GM23338 (cell line): ENCODE measurements at regions not wholly inside any gene's neighbourhood (a gene's known extent, or its start where the extent isn't known, plus 50 kb on each side); places are given as distances from the start of the nearest gene placed in this dataset.

Experiments
- ATAC-seq: fragments of 200-7000 bp; cut with Tn5 transposase; 3 replicates; pipeline ENCODE4 v1.9.1; 2020
- DNase-seq: peaks from one replicate; pipeline ENCODE4 v3.0.0-alpha.2; 2015; ENCODE audit warnings: low spot score
- H2AFZ ChIP-seq: fragments of 200-600 bp; sonication (generic); 2 replicates; pipeline ENCODE4 v1.8.0; 2016; ENCODE audit warnings: antibody characterized with exemption, mild to moderate bottlenecking, moderate library complexity
- H3F3A ChIP-seq: fragments of 200-600 bp; sonication (generic); replicated peaks from 2 replicates; pipeline ENCODE4 v1.8.0; 2017; ENCODE audit warnings: antibody characterized with exemption, mixed run types, low read depth
- H3K27ac ChIP-seq: fragments of 200-600 bp; sonication (generic); 2 replicates; pipeline ENCODE4 v1.6.1; 2016; ENCODE audit warnings: low read depth
- H3K27me3 ChIP-seq: fragments of 200-600 bp; sonication (generic); 2 replicates; pipeline ENCODE4 v1.8.0; 2016; ENCODE audit warnings: mild to moderate bottlenecking, mixed run types, moderate library complexity; ENCODE audit not compliant: insufficient read depth
- H3K36me3 ChIP-seq: fragments of 200-600 bp; sonication (generic); 2 replicates; pipeline ENCODE4 v1.8.0; 2016; ENCODE audit warnings: mild to moderate bottlenecking; ENCODE audit not compliant: insufficient read depth
- H3K4me1 ChIP-seq: fragments of 200-600 bp; sonication (generic); 2 replicates; pipeline ENCODE4 v1.8.0; 2016; ENCODE audit warnings: mild to moderate bottlenecking, moderate library complexity; ENCODE audit not compliant: insufficient read depth
- H3K4me2 ChIP-seq: fragments of 200-600 bp; sonication (generic); 2 replicates; pipeline ENCODE4 v1.7.1; 2017; ENCODE audit warnings: mixed run types
- H3K4me3 ChIP-seq: fragments of 200-600 bp; sonication (generic); 2 replicates; pipeline ENCODE4 v1.6.1; 2016; ENCODE audit warnings: mixed run types
- H3K79me2 ChIP-seq: fragments of 200-600 bp; sonication (generic); replicated peaks from 2 replicates; pipeline ENCODE4 v1.8.0; 2017; ENCODE audit warnings: mild to moderate bottlenecking; ENCODE audit not compliant: insufficient read depth
- H3K9me2 ChIP-seq: fragments of 200-600 bp; sonication (generic); 2 replicates; pipeline ENCODE4 v1.8.0; 2017; ENCODE audit not compliant: insufficient read depth
- H4K20me1 ChIP-seq: fragments of 200-600 bp; sonication (generic); replicated peaks from 2 replicates; pipeline ENCODE4 v1.8.0; 2017; ENCODE audit warnings: mild to moderate bottlenecking; ENCODE audit not compliant: insufficient read depth
- H3K27ac Mint-ChIP-seq: 2 replicates; pipeline ENCODE4 v1.8.0; 2020; ENCODE audit warnings: inconsistent platforms, mild to moderate bottlenecking, moderate library complexity, mixed read lengths
- H3K27me3 Mint-ChIP-seq: 3 replicates; pipeline ENCODE4 v1.8.0; 2022; ENCODE audit warnings: low read depth, mild to moderate bottlenecking, moderate library complexity, mixed read lengths, inconsistent platforms; ENCODE audit not compliant: insufficient read depth, poor library complexity
- H3K36me3 Mint-ChIP-seq: 3 replicates; pipeline ENCODE4 v1.8.0; 2021; ENCODE audit warnings: low read depth, mild to moderate bottlenecking, inconsistent platforms, moderate library complexity, mixed read lengths
- H3K4me1 Mint-ChIP-seq: 3 replicates; pipeline ENCODE4 v1.8.0; 2020; ENCODE audit warnings: mild to moderate bottlenecking, inconsistent platforms, mixed read lengths
- H3K4me3 Mint-ChIP-seq: 3 replicates; pipeline ENCODE4 v1.8.0; 2021; ENCODE audit warnings: moderate library complexity, mild to moderate bottlenecking, inconsistent platforms, mixed read lengths
- H3K9me3 Mint-ChIP-seq: 3 replicates; pipeline ENCODE4 v1.8.0; 2020; ENCODE audit warnings: moderate library complexity, mild to moderate bottlenecking, inconsistent platforms, mixed read lengths
- CREB1 ChIP-seq: fragments of 250-450 bp; sonication (Bioruptor Pico); IDR thresholded peaks from 2 replicates; pipeline ENCODE4 v1.5.0; 2020; ENCODE audit warnings: low read depth, mild to moderate bottlenecking, moderate library complexity
- EZH2 ChIP-seq: fragments of 200-600 bp; sonication (generic); IDR thresholded peaks from one replicate; pipeline ENCODE4 v1.8.0; 2017; ENCODE audit warnings: antibody characterized with exemption, mild to moderate bottlenecking, low read depth; ENCODE audit not compliant: unreplicated experiment
- EZH2phosphoT487 ChIP-seq: fragments of 200-600 bp; sonication (generic); IDR thresholded peaks from one replicate; pipeline ENCODE4 v1.8.1; 2018; ENCODE audit warnings: antibody characterized with exemption; ENCODE audit not compliant: unreplicated experiment
- JUNB ChIP-seq: IDR thresholded peaks from one replicate; pipeline ENCODE4 v1.6.1; 2016; ENCODE audit warnings: antibody characterized with exemption; ENCODE audit not compliant: unreplicated experiment
- NANOG ChIP-seq: IDR thresholded peaks from 2 replicates; pipeline ENCODE4 v1.6.1; 2016; ENCODE audit warnings: antibody characterized with exemption, borderline replicate concordance
- POLR2AphosphoS5 ChIP-seq: IDR thresholded peaks from 2 replicates; pipeline ENCODE4 v1.6.1; 2016; ENCODE audit warnings: antibody characterized with exemption, low read depth
- STAT1 ChIP-seq: IDR thresholded peaks from one replicate; pipeline ENCODE4 v1.6.1; 2016; ENCODE audit warnings: antibody characterized with exemption; ENCODE audit not compliant: unreplicated experiment
- ZNF114 ChIP-seq: fragments of 250-450 bp; sonication (Bioruptor Pico); IDR thresholded peaks from 2 replicates; pipeline ENCODE4 v1.5.0; 2020; ENCODE audit warnings: mild to moderate bottlenecking, moderate library complexity
- ZNF331 ChIP-seq: fragments of 250-450 bp; sonication (Bioruptor Pico); IDR thresholded peaks from 2 replicates; pipeline ENCODE4 v1.5.0; 2020; ENCODE audit warnings: low read depth, mild to moderate bottlenecking, moderate library complexity
- TF ChIP-seq, protein P1 (sequence below): fragments of 250-450 bp; sonication (Bioruptor Pico); IDR thresholded peaks from 2 replicates; pipeline ENCODE4 v1.5.0; 2020; ENCODE audit warnings: mild to moderate bottlenecking, moderate library complexity
- TF ChIP-seq, protein P2 (sequence below): IDR thresholded peaks from 2 replicates; pipeline ENCODE4 v1.6.1; 2016; ENCODE audit warnings: antibody characterized with exemption
- TF ChIP-seq, protein P3 (sequence below), 2 experiments: fragments of 200-600 bp in 1 of 2; sonication (generic) in 1 of 2; conservative IDR thresholded peaks; 2 replicates each; pipeline versions ENCODE4 v1.5.1 to v1.6.1; 2016 to 2017; ENCODE audit warnings: antibody characterized with exemption in 2 of 2, low read depth in 2 of 2, mild to moderate bottlenecking in 2 of 2, moderate library complexity in 1 of 2
- TF ChIP-seq, protein P4 (sequence below): IDR thresholded peaks from one replicate; pipeline ENCODE4 v1.6.1; 2018; ENCODE audit warnings: antibody characterized with exemption; ENCODE audit not compliant: unreplicated experiment

DNA sequence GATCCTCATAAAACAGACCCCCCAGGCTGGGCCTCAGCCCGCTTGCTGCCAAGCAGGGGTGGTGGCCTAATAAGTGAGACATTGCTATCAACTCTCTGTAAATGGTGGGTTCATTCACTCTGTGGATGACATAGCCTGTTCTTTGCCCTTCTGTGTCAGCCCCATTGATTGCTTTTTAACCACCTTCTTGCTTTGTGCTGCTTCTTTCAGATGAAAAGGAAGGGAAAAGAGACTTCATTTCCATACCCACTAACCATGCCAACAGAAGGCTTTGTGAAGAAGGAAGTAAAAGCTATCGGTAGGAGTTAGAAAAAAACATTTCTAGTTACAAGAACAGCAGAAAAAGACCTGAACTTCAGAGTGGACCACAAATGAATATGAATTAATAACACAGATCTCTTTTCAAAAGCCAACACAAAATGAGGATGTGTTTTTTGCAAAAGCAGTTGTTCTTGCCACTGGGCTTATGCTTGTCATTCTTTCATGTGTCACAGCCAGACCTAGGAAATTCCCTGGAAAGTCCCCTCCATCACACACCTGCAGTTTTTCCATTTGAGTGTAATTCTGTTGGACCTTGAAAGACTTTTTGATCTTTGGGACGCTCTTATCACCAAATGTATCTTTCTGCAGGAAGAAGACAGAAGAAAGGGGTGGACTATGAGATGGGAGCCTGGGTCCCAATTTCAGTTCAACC lies 507.7 kb downstream of the CCDC171 start:
- H3K27me3 Mint-ChIP-seq = peaks cover 2% of the 10 kb centered on the region
- ATAC-seq (peak; percentile 63), DNase-seq (no peak)
- H3K9me3 Mint-ChIP-seq = no peaks in the 10 kb centered on the region
- H4K20me1 ChIP-seq = no peaks in the 10 kb centered on the region
- no peaks in the 10 kb centered on the region for H3K9me2 ChIP-seq
- no peak overlapping the region for H3K4me3 ChIP-seq
- no peak overlapping the region for H3K27ac ChIP-seq
- no peak overlapping the region; the same call in 1 of the 2 replicates for H3K27ac Mint-ChIP-seq
- peaks cover 25% of the 10 kb centered on the region for H3K4me1 Mint-ChIP-seq
- peak overlapping the region; percentile 65 for H3K4me2 ChIP-seq
- H3K27me3 ChIP-seq = no peaks in the 10 kb centered on the region
- no peaks in the 10 kb centered on the region for H3K36me3 ChIP-seq
- H3K36me3 Mint-ChIP-seq = no peaks in the 10 kb centered on the region
- no peaks in the 10 kb centered on the region for H3F3A ChIP-seq
- peaks cover 13% of the 10 kb centered on the region for H3K4me1 ChIP-seq
- H2AFZ ChIP-seq = 0 out of 2 replicates have a peak overlapping the region, but pooled peaks have one; percentile 25
- no peak overlapping the region for H3K4me3 Mint-ChIP-seq
- TF ChIP-seq NANOG (no peak), POLR2AphosphoS5 (no peak), EZH2phosphoT487 (no peak), JUNB (no peak), ZNF114 (CRISPR knock-in tag) (no peak), ZNF331 (CRISPR knock-in tag) (no peak), CREB1 (CRISPR knock-in tag) (no peak), EZH2 (no peak), STAT1 (no peak)
- TF ChIP-seq, protein P1, sequence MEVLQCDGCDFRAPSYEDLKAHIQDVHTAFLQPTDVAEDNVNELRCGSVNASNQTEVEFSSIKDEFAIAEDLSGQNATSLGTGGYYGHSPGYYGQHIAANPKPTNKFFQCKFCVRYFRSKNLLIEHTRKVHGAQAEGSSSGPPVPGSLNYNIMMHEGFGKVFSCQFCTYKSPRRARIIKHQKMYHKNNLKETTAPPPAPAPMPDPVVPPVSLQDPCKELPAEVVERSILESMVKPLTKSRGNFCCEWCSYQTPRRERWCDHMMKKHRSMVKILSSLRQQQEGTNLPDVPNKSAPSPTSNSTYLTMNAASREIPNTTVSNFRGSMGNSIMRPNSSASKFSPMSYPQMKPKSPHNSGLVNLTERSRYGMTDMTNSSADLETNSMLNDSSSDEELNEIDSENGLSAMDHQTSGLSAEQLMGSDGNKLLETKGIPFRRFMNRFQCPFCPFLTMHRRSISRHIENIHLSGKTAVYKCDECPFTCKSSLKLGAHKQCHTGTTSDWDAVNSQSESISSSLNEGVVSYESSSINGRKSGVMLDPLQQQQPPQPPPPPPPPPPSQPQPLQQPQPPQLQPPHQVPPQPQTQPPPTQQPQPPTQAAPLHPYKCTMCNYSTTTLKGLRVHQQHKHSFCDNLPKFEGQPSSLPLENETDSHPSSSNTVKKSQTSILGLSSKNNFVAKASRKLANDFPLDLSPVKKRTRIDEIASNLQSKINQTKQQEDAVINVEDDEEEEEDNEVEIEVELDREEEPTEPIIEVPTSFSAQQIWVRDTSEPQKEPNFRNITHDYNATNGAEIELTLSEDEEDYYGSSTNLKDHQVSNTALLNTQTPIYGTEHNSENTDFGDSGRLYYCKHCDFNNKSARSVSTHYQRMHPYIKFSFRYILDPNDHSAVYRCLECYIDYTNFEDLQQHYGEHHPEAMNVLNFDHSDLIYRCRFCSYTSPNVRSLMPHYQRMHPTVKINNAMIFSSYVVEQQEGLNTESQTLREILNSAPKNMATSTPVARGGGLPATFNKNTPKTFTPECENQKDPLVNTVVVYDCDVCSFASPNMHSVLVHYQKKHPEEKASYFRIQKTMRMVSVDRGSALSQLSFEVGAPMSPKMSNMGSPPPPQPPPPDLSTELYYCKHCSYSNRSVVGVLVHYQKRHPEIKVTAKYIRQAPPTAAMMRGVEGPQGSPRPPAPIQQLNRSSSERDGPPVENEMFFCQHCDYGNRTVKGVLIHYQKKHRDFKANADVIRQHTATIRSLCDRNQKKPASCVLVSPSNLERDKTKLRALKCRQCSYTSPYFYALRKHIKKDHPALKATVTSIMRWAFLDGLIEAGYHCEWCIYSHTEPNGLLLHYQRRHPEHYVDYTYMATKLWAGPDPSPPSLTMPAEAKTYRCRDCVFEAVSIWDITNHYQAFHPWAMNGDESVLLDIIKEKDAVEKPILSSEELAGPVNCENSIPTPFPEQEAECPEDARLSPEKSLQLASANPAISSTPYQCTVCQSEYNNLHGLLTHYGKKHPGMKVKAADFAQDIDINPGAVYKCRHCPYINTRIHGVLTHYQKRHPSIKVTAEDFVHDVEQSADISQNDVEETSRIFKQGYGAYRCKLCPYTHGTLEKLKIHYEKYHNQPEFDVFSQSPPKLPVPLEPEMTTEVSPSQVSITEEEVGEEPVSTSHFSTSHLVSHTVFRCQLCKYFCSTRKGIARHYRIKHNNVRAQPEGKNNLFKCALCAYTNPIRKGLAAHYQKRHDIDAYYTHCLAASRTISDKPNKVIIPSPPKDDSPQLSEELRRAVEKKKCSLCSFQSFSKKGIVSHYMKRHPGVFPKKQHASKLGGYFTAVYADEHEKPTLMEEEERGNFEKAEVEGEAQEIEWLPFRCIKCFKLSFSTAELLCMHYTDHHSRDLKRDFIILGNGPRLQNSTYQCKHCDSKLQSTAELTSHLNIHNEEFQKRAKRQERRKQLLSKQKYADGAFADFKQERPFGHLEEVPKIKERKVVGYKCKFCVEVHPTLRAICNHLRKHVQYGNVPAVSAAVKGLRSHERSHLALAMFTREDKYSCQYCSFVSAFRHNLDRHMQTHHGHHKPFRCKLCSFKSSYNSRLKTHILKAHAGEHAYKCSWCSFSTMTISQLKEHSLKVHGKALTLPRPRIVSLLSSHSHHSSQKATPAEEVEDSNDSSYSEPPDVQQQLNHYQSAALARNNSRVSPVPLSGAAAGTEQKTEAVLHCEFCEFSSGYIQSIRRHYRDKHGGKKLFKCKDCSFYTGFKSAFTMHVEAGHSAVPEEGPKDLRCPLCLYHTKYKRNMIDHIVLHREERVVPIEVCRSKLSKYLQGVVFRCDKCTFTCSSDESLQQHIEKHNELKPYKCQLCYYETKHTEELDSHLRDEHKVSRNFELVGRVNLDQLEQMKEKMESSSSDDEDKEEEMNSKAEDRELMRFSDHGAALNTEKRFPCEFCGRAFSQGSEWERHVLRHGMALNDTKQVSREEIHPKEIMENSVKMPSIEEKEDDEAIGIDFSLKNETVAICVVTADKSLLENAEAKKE (CRISPR knock-in tag) = no peak
- TF ChIP-seq, protein P2, sequence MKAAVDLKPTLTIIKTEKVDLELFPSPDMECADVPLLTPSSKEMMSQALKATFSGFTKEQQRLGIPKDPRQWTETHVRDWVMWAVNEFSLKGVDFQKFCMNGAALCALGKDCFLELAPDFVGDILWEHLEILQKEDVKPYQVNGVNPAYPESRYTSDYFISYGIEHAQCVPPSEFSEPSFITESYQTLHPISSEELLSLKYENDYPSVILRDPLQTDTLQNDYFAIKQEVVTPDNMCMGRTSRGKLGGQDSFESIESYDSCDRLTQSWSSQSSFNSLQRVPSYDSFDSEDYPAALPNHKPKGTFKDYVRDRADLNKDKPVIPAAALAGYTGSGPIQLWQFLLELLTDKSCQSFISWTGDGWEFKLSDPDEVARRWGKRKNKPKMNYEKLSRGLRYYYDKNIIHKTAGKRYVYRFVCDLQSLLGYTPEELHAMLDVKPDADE = no peak
- TF ChIP-seq, protein P3, sequence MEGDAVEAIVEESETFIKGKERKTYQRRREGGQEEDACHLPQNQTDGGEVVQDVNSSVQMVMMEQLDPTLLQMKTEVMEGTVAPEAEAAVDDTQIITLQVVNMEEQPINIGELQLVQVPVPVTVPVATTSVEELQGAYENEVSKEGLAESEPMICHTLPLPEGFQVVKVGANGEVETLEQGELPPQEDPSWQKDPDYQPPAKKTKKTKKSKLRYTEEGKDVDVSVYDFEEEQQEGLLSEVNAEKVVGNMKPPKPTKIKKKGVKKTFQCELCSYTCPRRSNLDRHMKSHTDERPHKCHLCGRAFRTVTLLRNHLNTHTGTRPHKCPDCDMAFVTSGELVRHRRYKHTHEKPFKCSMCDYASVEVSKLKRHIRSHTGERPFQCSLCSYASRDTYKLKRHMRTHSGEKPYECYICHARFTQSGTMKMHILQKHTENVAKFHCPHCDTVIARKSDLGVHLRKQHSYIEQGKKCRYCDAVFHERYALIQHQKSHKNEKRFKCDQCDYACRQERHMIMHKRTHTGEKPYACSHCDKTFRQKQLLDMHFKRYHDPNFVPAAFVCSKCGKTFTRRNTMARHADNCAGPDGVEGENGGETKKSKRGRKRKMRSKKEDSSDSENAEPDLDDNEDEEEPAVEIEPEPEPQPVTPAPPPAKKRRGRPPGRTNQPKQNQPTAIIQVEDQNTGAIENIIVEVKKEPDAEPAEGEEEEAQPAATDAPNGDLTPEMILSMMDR (conservative IDR thresholded peaks at IDR 0.05; ENCODE audit: low read depth in 2 of 2) = no peak
- TF ChIP-seq, protein P4, sequence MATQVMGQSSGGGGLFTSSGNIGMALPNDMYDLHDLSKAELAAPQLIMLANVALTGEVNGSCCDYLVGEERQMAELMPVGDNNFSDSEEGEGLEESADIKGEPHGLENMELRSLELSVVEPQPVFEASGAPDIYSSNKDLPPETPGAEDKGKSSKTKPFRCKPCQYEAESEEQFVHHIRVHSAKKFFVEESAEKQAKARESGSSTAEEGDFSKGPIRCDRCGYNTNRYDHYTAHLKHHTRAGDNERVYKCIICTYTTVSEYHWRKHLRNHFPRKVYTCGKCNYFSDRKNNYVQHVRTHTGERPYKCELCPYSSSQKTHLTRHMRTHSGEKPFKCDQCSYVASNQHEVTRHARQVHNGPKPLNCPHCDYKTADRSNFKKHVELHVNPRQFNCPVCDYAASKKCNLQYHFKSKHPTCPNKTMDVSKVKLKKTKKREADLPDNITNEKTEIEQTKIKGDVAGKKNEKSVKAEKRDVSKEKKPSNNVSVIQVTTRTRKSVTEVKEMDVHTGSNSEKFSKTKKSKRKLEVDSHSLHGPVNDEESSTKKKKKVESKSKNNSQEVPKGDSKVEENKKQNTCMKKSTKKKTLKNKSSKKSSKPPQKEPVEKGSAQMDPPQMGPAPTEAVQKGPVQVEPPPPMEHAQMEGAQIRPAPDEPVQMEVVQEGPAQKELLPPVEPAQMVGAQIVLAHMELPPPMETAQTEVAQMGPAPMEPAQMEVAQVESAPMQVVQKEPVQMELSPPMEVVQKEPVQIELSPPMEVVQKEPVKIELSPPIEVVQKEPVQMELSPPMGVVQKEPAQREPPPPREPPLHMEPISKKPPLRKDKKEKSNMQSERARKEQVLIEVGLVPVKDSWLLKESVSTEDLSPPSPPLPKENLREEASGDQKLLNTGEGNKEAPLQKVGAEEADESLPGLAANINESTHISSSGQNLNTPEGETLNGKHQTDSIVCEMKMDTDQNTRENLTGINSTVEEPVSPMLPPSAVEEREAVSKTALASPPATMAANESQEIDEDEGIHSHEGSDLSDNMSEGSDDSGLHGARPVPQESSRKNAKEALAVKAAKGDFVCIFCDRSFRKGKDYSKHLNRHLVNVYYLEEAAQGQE = no peak
- H3K79me2 ChIP-seq = no peaks in the 10 kb centered on the region
